GM12878 (cell line): ENCODE measurements at regions not wholly inside any gene's neighbourhood (a gene's known extent, or its start where the extent isn't known, plus 50 kb on each side); places are given as distances from the start of the nearest gene placed in this dataset.

Source experiments
- CBFB ChIP-seq: IDR thresholded peaks from 2 replicates; pipeline ENCODE4 v1.6.1; 2016; ENCODE audit warnings: antibody characterized with exemption, low read depth
- DPF2 ChIP-seq: fragments of 450-650 bp; IDR thresholded peaks from 2 replicates; pipeline ENCODE4 v1.6.1; 2017; ENCODE audit warnings: mild to moderate bottlenecking
- EZH2 ChIP-seq: IDR thresholded peaks from 2 replicates; pipeline ENCODE4 v1.6.1; 2012; ENCODE audit warnings: low read depth, mild to moderate bottlenecking, control low read depth, inconsistent platforms, low read length, borderline replicate concordance; ENCODE audit not compliant: control insufficient read depth
- POLR2AphosphoS2 ChIP-seq: IDR thresholded peaks from 2 replicates; pipeline ENCODE4 v1.6.1; 2011; ENCODE audit warnings: low read depth, mild to moderate bottlenecking, low read length, improper control_type of control experiment, moderate library complexity
- POLR2AphosphoS5 ChIP-seq: IDR thresholded peaks from 2 replicates; pipeline ENCODE4 v1.6.1; 2011; ENCODE audit warnings: mild to moderate bottlenecking, low read length, inconsistent platforms
- SP1 ChIP-seq: IDR thresholded peaks from one replicate; pipeline ENCODE4 v1.6.1; 2011; ENCODE audit warnings: low read depth, low read length
- SUZ12 ChIP-seq: fragments of 200-600 bp; sonication (generic); IDR thresholded peaks from one replicate; pipeline ENCODE4 v1.6.1; 2018; ENCODE audit warnings: antibody characterized with exemption, mild to moderate bottlenecking; ENCODE audit not compliant: unreplicated experiment
- TF ChIP-seq, protein P1 (sequence below), 3 experiments: IDR thresholded peaks in 2 of 3; conservative IDR thresholded peaks in 1 of 3; 2 replicates each; pipeline ENCODE4 v1.5.1; 2011; ENCODE audit warnings: low read depth in 3 of 3, low read length in 3 of 3, mild to moderate bottlenecking in 3 of 3, control low read depth in 2 of 3, moderate library complexity in 2 of 3, inconsistent platforms in 1 of 3, mixed read lengths in 1 of 3; ENCODE audit not compliant: control insufficient read depth in 2 of 3, insufficient read depth in 1 of 3; ENCODE audit errors: extremely low read depth in 1 of 3
- TF ChIP-seq, protein P2 (sequence below): fragments of 450-650 bp; formaldehyde crosslinking; IDR thresholded peaks from 2 replicates; pipeline ENCODE4 v1.5.0; 2022; ENCODE audit warnings: mild to moderate bottlenecking, missing genetic modification characterization

DNA sequence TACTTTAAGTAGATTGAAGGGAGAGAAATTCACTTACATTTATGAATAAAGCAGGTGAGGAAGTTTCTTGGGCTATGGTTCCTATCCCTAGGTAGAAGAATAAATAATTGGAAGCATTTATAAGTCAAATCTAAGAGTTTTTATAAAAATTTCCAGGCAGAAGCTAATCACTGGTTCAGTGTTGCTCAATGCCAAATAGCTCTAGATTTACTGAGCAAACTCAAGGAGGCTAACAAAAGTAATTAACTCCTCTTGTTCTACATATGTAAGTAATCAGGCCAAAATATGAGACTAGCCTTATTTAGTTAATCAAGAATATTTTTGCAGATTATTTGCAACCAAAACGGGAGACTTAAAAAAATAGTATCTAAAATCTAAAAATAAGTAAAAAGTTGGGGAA lies 472.3 kb downstream of the PLK2 start:
- TF ChIP-seq SUZ12 (no peak), EZH2 (no peak), CBFB (no peak), POLR2AphosphoS2 (no peak), DPF2 (no peak), SP1 (no peak), POLR2AphosphoS5 (no peak)
- TF ChIP-seq, protein P1, sequence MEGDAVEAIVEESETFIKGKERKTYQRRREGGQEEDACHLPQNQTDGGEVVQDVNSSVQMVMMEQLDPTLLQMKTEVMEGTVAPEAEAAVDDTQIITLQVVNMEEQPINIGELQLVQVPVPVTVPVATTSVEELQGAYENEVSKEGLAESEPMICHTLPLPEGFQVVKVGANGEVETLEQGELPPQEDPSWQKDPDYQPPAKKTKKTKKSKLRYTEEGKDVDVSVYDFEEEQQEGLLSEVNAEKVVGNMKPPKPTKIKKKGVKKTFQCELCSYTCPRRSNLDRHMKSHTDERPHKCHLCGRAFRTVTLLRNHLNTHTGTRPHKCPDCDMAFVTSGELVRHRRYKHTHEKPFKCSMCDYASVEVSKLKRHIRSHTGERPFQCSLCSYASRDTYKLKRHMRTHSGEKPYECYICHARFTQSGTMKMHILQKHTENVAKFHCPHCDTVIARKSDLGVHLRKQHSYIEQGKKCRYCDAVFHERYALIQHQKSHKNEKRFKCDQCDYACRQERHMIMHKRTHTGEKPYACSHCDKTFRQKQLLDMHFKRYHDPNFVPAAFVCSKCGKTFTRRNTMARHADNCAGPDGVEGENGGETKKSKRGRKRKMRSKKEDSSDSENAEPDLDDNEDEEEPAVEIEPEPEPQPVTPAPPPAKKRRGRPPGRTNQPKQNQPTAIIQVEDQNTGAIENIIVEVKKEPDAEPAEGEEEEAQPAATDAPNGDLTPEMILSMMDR (IDR thresholded peaks at IDR 0.05 in 2 of 3, conservative IDR thresholded peaks at IDR 0.05 in 1 of 3; ENCODE audit: control insufficient read depth in 2 of 3, extremely low read depth in 1 of 3, insufficient read depth in 1 of 3, low read depth in 3 of 3, low read length in 3 of 3): no peak
- TF ChIP-seq, protein P2, sequence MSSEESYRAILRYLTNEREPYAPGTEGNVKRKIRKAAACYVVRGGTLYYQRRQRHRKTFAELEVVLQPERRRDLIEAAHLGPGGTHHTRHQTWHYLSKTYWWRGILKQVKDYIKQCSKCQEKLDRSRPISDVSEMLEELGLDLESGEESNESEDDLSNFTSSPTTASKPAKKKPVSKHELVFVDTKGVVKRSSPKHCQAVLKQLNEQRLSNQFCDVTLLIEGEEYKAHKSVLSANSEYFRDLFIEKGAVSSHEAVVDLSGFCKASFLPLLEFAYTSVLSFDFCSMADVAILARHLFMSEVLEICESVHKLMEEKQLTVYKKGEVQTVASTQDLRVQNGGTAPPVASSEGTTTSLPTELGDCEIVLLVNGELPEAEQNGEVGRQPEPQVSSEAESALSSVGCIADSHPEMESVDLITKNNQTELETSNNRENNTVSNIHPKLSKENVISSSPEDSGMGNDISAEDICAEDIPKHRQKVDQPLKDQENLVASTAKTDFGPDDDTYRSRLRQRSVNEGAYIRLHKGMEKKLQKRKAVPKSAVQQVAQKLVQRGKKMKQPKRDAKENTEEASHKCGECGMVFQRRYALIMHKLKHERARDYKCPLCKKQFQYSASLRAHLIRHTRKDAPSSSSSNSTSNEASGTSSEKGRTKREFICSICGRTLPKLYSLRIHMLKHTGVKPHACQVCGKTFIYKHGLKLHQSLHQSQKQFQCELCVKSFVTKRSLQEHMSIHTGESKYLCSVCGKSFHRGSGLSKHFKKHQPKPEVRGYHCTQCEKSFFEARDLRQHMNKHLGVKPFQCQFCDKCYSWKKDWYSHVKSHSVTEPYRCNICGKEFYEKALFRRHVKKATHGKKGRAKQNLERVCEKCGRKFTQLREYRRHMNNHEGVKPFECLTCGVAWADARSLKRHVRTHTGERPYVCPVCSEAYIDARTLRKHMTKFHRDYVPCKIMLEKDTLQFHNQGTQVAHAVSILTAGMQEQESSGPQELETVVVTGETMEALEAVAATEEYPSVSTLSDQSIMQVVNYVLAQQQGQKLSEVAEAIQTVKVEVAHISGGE (CRISPR knock-in tag): no peak
